22Rv1 (cell line): ENCODE measurements at regions not wholly inside any gene's neighbourhood (a gene's known extent, or its start where the extent isn't known, plus 50 kb on each side); places are given as distances from the start of the nearest gene placed in this dataset.

Experiments used
- H3K27ac ChIP-seq: fragments of 450-650 bp; 2 replicates; pipeline ENCODE4 v1.5.1; 2017
- ZFX ChIP-seq: fragments of 450-650 bp; IDR thresholded peaks from 2 replicates; pipeline ENCODE4 v1.6.1; 2017; ENCODE audit warnings: antibody characterized with exemption, borderline replicate concordance
- TF ChIP-seq, protein P1 (sequence below): fragments of 450-650 bp; IDR thresholded peaks from 2 replicates; pipeline ENCODE4 v1.5.1; 2017; ENCODE audit warnings: mild to moderate bottlenecking

DNA sequence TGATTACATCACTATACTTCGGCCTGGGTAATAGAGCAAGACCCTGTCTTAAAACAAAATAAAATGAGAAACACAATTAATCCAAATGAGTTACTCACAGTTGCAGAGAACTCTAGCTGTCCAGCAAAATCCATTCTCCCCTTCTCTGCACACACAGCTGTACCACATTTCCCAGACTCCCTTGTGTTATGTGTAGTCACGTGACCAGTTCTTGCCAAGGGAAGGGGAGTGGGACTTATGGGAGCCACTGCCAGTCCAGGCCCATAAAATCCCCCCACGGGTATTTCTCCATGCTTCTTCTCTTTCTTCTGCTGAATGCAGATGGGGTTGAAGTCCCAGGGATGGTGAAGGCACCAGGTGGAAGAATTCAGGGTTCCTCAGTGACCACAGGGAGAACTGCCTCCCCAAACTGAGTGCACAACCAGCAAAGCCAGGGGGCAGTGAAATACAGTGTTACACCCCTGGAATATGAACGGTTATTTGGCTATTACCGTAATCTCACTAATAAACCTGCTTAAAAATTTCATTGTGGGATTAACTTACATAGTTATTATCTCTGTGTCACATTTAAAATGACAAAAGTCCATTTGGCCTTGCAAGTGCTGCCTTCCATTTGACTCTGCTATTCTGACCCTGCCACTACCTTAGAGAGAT, 85.6 kb upstream of the FMN2 start:
- H3K27ac ChIP-seq: no peak overlapping the region
- TF ChIP-seq ZFX: no peak
- TF ChIP-seq, protein P1, sequence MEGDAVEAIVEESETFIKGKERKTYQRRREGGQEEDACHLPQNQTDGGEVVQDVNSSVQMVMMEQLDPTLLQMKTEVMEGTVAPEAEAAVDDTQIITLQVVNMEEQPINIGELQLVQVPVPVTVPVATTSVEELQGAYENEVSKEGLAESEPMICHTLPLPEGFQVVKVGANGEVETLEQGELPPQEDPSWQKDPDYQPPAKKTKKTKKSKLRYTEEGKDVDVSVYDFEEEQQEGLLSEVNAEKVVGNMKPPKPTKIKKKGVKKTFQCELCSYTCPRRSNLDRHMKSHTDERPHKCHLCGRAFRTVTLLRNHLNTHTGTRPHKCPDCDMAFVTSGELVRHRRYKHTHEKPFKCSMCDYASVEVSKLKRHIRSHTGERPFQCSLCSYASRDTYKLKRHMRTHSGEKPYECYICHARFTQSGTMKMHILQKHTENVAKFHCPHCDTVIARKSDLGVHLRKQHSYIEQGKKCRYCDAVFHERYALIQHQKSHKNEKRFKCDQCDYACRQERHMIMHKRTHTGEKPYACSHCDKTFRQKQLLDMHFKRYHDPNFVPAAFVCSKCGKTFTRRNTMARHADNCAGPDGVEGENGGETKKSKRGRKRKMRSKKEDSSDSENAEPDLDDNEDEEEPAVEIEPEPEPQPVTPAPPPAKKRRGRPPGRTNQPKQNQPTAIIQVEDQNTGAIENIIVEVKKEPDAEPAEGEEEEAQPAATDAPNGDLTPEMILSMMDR: no peak

DNA sequence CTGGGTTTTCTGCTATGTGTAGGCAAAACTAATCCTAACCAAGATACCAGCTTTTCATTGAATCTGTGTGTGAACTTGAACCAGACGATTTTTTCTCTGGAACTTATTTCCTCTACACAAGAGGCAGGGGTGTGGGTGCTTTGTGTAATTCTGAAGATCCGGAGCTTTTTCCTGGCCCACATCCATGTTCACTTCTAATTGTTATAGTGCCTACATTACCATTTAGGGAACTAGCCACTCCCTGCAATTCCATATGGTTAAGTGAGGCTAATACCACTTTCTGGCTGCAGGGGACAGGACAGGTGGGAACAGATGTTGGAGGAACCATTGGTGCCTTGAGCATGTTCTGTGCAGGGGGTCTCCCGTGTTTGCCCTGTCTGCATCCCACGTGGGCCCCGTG, 83.4 kb upstream of the FMN2 start:
- no peak overlapping the region for H3K27ac ChIP-seq
- TF ChIP-seq, protein P1: no peak
- no peak for TF ChIP-seq ZFX

DNA sequence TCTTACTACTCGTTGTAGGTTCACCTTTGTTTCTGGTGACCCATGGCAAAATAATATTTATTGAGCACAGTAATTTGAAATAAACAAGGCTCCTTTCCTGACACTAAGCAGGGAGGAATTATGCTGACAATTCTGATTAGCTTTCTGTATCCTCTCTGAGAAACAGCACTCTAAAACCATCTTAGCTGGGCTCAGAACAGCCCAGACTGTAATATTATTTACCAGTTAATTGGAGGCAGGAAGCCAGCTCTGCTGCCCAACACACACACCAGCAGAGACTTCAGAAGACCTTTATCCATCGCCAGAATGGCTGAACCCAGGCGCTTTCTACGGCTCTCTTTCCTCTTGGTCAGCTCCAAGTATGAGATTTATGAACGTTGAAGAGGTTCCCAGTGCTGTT, 77.6 kb upstream of the FMN2 start:
- no peak overlapping the region for H3K27ac ChIP-seq
- no peak for TF ChIP-seq ZFX
- TF ChIP-seq, protein P1: no peak

DNA sequence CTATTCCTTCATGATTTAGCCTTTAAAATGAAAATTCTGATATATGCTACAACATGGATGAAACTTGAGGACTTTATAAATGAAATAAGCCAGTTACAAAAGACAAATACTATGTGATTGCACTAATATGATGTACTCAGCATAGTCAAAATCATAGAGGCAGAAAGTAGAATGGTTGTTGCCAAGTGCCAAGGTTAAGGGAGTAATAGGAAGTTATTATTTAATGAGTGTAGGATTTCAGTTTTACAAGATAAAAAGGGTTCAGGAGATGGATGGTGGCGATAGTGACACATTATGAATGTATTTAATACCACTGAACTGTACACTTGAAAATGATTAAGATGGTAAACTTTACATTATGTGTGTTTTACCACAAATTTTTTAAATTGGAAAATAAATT, 73.1 kb upstream of the FMN2 start:
- H3K27ac ChIP-seq: no peak overlapping the region
- TF ChIP-seq, protein P1: no peak

DNA sequence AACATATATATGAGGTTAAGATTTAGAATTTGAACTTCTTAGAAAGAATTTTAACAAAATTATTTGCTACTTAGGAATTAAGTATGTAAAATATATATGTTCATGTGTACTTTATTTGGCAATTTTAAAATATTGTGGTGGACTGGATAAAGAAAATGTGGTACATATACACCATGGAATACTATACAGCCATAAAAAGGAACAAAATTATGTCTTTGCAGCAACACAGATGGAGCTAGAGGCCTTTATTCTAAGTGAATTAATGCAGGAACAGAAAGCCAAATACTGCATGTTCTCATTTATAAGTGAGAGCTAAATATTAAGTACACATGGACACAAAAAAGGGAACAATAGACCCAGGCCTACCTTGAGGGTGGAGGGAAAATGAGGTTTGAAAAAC, 72.2 kb upstream of the FMN2 start:
- TF ChIP-seq, protein P1: no peak
- TF ChIP-seq ZFX: no peak
- H3K27ac ChIP-seq: no peak overlapping the region

DNA sequence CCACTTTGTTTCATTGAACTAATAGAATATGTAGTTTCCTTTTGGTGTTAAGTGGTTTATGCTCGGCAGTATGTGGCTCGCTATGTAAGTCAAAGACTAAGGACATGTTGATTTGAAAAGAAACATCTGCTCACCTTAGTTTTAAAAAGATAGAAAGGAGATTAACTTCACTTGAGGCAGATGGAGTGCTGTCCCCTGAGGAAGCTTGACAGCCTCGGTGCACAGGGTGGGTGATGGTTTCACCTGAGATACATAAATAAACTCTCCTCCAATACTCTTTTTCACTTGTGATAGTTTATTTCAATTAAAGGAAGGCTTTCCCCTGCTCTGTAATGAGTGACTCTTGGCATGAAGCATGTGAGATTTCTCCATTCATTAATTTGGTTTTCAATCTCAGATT, 70.8 kb upstream of the FMN2 start:
- no peak overlapping the region for H3K27ac ChIP-seq
- no peak for TF ChIP-seq ZFX
- TF ChIP-seq, protein P1: no peak

DNA sequence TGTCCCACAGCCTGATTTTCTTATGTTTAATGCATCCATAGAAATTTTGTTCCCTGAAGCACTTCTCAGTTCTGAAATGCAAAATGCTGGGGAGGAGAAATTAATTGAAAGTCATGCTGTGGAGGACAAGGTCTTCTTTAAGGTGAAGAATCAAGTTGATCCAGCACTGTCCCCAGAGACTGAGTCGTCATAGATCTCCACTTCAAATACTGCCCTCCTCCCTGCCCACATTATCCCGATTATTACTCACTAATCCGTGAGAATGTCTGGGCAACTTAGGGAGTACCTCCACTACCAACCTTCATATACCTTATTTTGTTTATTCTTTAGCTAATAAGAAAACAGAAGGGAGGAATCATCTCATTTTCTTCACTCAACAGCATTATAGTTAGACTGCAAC, 70.0 kb upstream of the FMN2 start:
- no peak for TF ChIP-seq ZFX
- TF ChIP-seq, protein P1: no peak
- H3K27ac ChIP-seq: no peak overlapping the region
